HL-60 (cell line): ENCODE measurements at regions not wholly inside any gene's neighbourhood (a gene's known extent, or its start where the extent isn't known, plus 50 kb on each side); places are given as distances from the start of the nearest gene placed in this dataset.

Experiments
- GABPA ChIP-seq: IDR thresholded peaks from 2 replicates; pipeline ENCODE4 v1.6.1; 2012; ENCODE audit warnings: low read depth
- POLR2AphosphoS5 ChIP-seq: IDR thresholded peaks from 2 replicates; pipeline ENCODE4 v1.6.1; 2012; ENCODE audit warnings: low read depth
- SPI1 ChIP-seq: IDR thresholded peaks from 2 replicates; pipeline ENCODE4 v1.6.1; 2012; ENCODE audit warnings: low read depth, mild to moderate bottlenecking, borderline replicate concordance
- TF ChIP-seq, protein P1 (sequence below): IDR thresholded peaks from one replicate; pipeline ENCODE4 v1.5.1; 2011; ENCODE audit warnings: low read length, control low read depth, inconsistent platforms; ENCODE audit not compliant: insufficient read depth
- TF ChIP-seq, protein P2 (sequence below): IDR thresholded peaks from 2 replicates; pipeline ENCODE4 v1.6.1; 2012; ENCODE audit warnings: low read depth; ENCODE audit not compliant: insufficient replicate concordance

DNA sequence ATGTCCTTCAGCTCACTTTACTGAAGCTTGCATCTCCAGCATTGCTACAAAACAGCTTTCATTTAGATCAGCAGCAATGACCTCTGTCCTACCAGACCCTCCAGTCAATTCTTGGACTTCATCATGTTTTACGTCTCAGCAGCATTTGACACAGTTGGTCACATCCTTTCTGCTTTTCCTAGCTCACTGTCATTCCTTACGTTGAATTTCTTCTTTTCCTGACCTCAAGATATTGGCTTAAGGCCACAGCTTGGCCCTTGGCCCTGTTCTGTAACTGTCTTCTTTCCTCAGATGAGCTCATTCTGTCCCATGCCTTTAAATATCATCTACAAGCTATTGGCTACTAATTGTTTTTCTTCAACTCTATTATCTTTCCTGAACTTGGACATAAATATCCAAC lies 576.2 kb upstream of the KCNMB2 start:
- TF ChIP-seq POLR2AphosphoS5, result no peak
- TF ChIP-seq, protein P1, sequence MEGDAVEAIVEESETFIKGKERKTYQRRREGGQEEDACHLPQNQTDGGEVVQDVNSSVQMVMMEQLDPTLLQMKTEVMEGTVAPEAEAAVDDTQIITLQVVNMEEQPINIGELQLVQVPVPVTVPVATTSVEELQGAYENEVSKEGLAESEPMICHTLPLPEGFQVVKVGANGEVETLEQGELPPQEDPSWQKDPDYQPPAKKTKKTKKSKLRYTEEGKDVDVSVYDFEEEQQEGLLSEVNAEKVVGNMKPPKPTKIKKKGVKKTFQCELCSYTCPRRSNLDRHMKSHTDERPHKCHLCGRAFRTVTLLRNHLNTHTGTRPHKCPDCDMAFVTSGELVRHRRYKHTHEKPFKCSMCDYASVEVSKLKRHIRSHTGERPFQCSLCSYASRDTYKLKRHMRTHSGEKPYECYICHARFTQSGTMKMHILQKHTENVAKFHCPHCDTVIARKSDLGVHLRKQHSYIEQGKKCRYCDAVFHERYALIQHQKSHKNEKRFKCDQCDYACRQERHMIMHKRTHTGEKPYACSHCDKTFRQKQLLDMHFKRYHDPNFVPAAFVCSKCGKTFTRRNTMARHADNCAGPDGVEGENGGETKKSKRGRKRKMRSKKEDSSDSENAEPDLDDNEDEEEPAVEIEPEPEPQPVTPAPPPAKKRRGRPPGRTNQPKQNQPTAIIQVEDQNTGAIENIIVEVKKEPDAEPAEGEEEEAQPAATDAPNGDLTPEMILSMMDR, result no peak
- no peak for TF ChIP-seq GABPA
- TF ChIP-seq, protein P2, sequence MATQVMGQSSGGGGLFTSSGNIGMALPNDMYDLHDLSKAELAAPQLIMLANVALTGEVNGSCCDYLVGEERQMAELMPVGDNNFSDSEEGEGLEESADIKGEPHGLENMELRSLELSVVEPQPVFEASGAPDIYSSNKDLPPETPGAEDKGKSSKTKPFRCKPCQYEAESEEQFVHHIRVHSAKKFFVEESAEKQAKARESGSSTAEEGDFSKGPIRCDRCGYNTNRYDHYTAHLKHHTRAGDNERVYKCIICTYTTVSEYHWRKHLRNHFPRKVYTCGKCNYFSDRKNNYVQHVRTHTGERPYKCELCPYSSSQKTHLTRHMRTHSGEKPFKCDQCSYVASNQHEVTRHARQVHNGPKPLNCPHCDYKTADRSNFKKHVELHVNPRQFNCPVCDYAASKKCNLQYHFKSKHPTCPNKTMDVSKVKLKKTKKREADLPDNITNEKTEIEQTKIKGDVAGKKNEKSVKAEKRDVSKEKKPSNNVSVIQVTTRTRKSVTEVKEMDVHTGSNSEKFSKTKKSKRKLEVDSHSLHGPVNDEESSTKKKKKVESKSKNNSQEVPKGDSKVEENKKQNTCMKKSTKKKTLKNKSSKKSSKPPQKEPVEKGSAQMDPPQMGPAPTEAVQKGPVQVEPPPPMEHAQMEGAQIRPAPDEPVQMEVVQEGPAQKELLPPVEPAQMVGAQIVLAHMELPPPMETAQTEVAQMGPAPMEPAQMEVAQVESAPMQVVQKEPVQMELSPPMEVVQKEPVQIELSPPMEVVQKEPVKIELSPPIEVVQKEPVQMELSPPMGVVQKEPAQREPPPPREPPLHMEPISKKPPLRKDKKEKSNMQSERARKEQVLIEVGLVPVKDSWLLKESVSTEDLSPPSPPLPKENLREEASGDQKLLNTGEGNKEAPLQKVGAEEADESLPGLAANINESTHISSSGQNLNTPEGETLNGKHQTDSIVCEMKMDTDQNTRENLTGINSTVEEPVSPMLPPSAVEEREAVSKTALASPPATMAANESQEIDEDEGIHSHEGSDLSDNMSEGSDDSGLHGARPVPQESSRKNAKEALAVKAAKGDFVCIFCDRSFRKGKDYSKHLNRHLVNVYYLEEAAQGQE, result no peak
- no peak for TF ChIP-seq SPI1
